H1 (cell line): ENCODE measurements at regions not wholly inside any gene's neighbourhood (a gene's known extent, or its start where the extent isn't known, plus 50 kb on each side); places are given as distances from the start of the nearest gene placed in this dataset.

ENCODE experiments used
- CTCF ChIA-PET: fragments of 300-600 bp; sonication (Branson Sonifier 250); formaldehyde crosslinking; loops from one replicate; lab custom pipeline; 2021; ENCODE audit not compliant: partially characterized antibody; lab: Charles Lee
- POLR2A ChIA-PET: fragments of 300-600 bp; sonication (Branson Sonifier 250); formaldehyde crosslinking; loops from one replicate; lab custom pipeline; 2021; ENCODE audit warnings: inconsistent platforms; ENCODE audit not compliant: partially characterized antibody; lab: Charles Lee
- DNase-seq, 2 experiments: peaks; one replicate each; pipeline versions ENCODE4 v3.0.0 to v3.0.0-alpha.2; 2010 to 2022; ENCODE audit warnings: low spot score in 2 of 2, low read depth in 1 of 2, mixed read lengths in 1 of 2
- FAIRE-seq: peaks from 2 replicates; lab custom pipeline; 2011; peaks lifted over from hg19 to GRCh38; lab: Jason Lieb, UNC
- H2AFZ ChIP-seq: 2 replicates; pipeline ENCODE4 v1.8.1; 2012; ENCODE audit warnings: low read length, inconsistent platforms
- H2AK5ac ChIP-seq: 2 replicates; pipeline ENCODE4 v1.6.1; 2013; ENCODE audit warnings: low read depth, low read length
- H2BK120ac ChIP-seq: replicated peaks from 2 replicates; pipeline ENCODE3; 2013; ENCODE audit warnings: low read depth, low read length, inconsistent platforms
- H2BK12ac ChIP-seq: 2 replicates; pipeline ENCODE4 v1.6.1; 2013; ENCODE audit warnings: low read depth, low read length
- H2BK15ac ChIP-seq: 2 replicates; pipeline ENCODE4 v1.6.1; 2013; ENCODE audit warnings: low read length
- H2BK20ac ChIP-seq: 2 replicates; pipeline ENCODE4 v1.6.1; 2013; ENCODE audit warnings: low read length
- H2BK5ac ChIP-seq: 2 replicates; pipeline ENCODE4 v1.6.1; 2013; ENCODE audit warnings: low read depth, low read length
- H3K14ac ChIP-seq: 2 replicates; pipeline ENCODE4 v1.6.1; 2013; ENCODE audit warnings: inconsistent platforms; ENCODE audit not compliant: insufficient read length
- H3K18ac ChIP-seq: 2 replicates; pipeline ENCODE4 v1.6.1; 2013; ENCODE audit warnings: low read length; ENCODE audit errors: extremely low read depth
- H3K23ac ChIP-seq: 2 replicates; pipeline ENCODE4 v1.6.1; 2013; ENCODE audit warnings: inconsistent platforms; ENCODE audit not compliant: insufficient read length
- H3K23me2 ChIP-seq: 2 replicates; pipeline ENCODE4 v1.6.1; 2013; ENCODE audit warnings: low read depth, low read length
- H3K27ac ChIP-seq: 2 replicates; pipeline ENCODE4 v1.6.1; 2011; ENCODE audit warnings: low read depth, low read length, inconsistent platforms
- H3K27me3 ChIP-seq, 4 experiments: replicated peaks in 1 of 4; 1 replicate in 1 of 4; 2 replicates in 3 of 4; pipeline versions ENCODE4 v1.6.1 to v1.8.1; 2011 to 2013; ENCODE audit warnings: low read length in 3 of 4, mild to moderate bottlenecking in 3 of 4, inconsistent platforms in 2 of 4, mixed read lengths in 2 of 4, moderate library complexity in 1 of 4; ENCODE audit not compliant: control insufficient read depth in 3 of 4, insufficient read depth in 3 of 4; ENCODE audit errors: extremely low read depth in 1 of 4
- H3K36me3 ChIP-seq, 4 experiments: 2 replicates each; pipeline versions ENCODE4 v1.6.1 to v1.8.1; 2011 to 2013; ENCODE audit warnings: mild to moderate bottlenecking in 4 of 4, low read length in 3 of 4, moderate library complexity in 2 of 4, control low read depth in 1 of 4, inconsistent platforms in 1 of 4; ENCODE audit not compliant: insufficient read depth in 4 of 4, control insufficient read depth in 2 of 4
- H3K4ac ChIP-seq: replicated peaks from 2 replicates; pipeline ENCODE3; 2013; ENCODE audit warnings: low read length, low read depth, mixed read lengths, inconsistent platforms; ENCODE audit not compliant: insufficient read length
- H3K4me1 ChIP-seq, 4 experiments: replicated peaks in 1 of 4; 1 replicate in 1 of 4; 2 replicates in 3 of 4; pipeline versions ENCODE4 v1.6.1 to v1.8.1; 2011 to 2013; ENCODE audit warnings: low read length in 3 of 4, inconsistent platforms in 2 of 4, mixed read lengths in 1 of 4; ENCODE audit not compliant: insufficient read depth in 4 of 4, control insufficient read depth in 3 of 4
- H3K4me2 ChIP-seq, 2 experiments: 2 replicates each; pipeline versions ENCODE4 v1.6.1 to v1.8.1; 2011 to 2013; ENCODE audit warnings: low read depth in 2 of 2, low read length in 2 of 2, control low read depth in 1 of 2, inconsistent platforms in 1 of 2, mild to moderate bottlenecking in 1 of 2; ENCODE audit not compliant: insufficient read depth in 1 of 2
- H3K4me3 ChIP-seq, 4 experiments: fragments of 200-600, 300-600 bp in 1 of 4; sonication (generic), shearing (Covaris generic), sonication (Bioruptor Twin) in 1 of 4; 2 replicates each; pipeline versions ENCODE4 v1.5.1 to v1.8.1; 2011 to 2016; ENCODE audit warnings: low read length in 4 of 4, low read depth in 3 of 4, control low read depth in 2 of 4, inconsistent platforms in 2 of 4, mild to moderate bottlenecking in 2 of 4, mixed read lengths in 1 of 4, moderate library complexity in 1 of 4; ENCODE audit not compliant: insufficient read depth in 2 of 4; ENCODE audit errors: extremely low read depth in 1 of 4
- H3K56ac ChIP-seq: replicated peaks from 2 replicates; pipeline ENCODE3; 2013; ENCODE audit warnings: low read depth, mild to moderate bottlenecking, mixed read lengths, low read length, inconsistent platforms; ENCODE audit not compliant: insufficient read length
- H3K79me1 ChIP-seq: 2 replicates; pipeline ENCODE4 v1.6.1; 2013; ENCODE audit warnings: low read depth, low read length, control low read depth
- H3K79me2 ChIP-seq, 2 experiments: 2 replicates each; pipeline versions ENCODE4 v1.6.1 to v1.8.1; 2012 to 2013; ENCODE audit warnings: low read length in 2 of 2, mild to moderate bottlenecking in 2 of 2, inconsistent platforms in 1 of 2; ENCODE audit not compliant: insufficient read depth in 2 of 2, control insufficient read depth in 1 of 2
- H3K9ac ChIP-seq, 4 experiments: replicated peaks in 1 of 4; 1 replicate in 1 of 4; 2 replicates in 3 of 4; pipeline versions ENCODE4 v1.6.1 to v1.8.1; 2011 to 2013; ENCODE audit warnings: low read depth in 3 of 4, low read length in 3 of 4, control low read depth in 2 of 4, mild to moderate bottlenecking in 2 of 4, moderate library complexity in 2 of 4, inconsistent platforms in 1 of 4; ENCODE audit errors: extremely low read depth in 1 of 4
- H3K9me3 ChIP-seq, 2 experiments: 2 replicates each; pipeline versions ENCODE4 v1.6.1 to v1.8.1; 2012 to 2013; ENCODE audit warnings: mild to moderate bottlenecking in 2 of 2, moderate library complexity in 2 of 2, control low read depth in 1 of 2, inconsistent platforms in 1 of 2, low read depth in 1 of 2, low read length in 1 of 2, mixed read lengths in 1 of 2; ENCODE audit not compliant: insufficient read depth in 2 of 2
- H4K20me1 ChIP-seq, 2 experiments: replicated peaks in 1 of 2; 2 replicates each; pipeline versions ENCODE3 to v1.8.1; 2011 to 2013; ENCODE audit warnings: inconsistent platforms in 2 of 2, low read length in 2 of 2, mild to moderate bottlenecking in 1 of 2; ENCODE audit not compliant: insufficient read depth in 2 of 2, control insufficient read depth in 1 of 2
- H4K5ac ChIP-seq: 2 replicates; pipeline ENCODE4 v1.6.1; 2013; ENCODE audit warnings: low read length, low read depth, mixed read lengths, inconsistent platforms; ENCODE audit not compliant: insufficient read length
- H4K8ac ChIP-seq: 2 replicates; pipeline ENCODE4 v1.8.0; 2013; ENCODE audit warnings: mild to moderate bottlenecking, moderate library complexity, low read length, inconsistent platforms; ENCODE audit not compliant: insufficient read depth; ENCODE audit errors: extremely low read depth
- H4K91ac ChIP-seq: replicated peaks from 2 replicates; pipeline ENCODE3; 2013; ENCODE audit warnings: low read length, mixed read lengths, inconsistent platforms; ENCODE audit not compliant: insufficient read length
- CEBPB ChIP-seq: IDR thresholded peaks from 2 replicates; pipeline ENCODE4 v1.6.1; 2012; ENCODE audit warnings: low read depth, low read length
- CREB1 ChIP-seq: IDR thresholded peaks from 2 replicates; pipeline ENCODE4 v1.6.1; 2012; ENCODE audit warnings: inconsistent platforms
- PHF8 ChIP-seq: fragments of 200-600 bp; sonication (generic); conservative IDR thresholded peaks from 2 replicates; pipeline ENCODE4 v1.7.1; 2012; ENCODE audit warnings: low read depth, mild to moderate bottlenecking, inconsistent platforms, low read length, moderate library complexity
- SUZ12 ChIP-seq: fragments of 200-600 bp; sonication (generic); IDR thresholded peaks from 2 replicates; pipeline ENCODE4 v1.6.1; 2012; ENCODE audit warnings: mild to moderate bottlenecking, inconsistent platforms, low read length, moderate library complexity, mixed read lengths
- TAF7 ChIP-seq: optimal IDR thresholded peaks from 2 replicates; pipeline ENCODE3; 2011; ENCODE audit warnings: low read depth, mild to moderate bottlenecking, inconsistent platforms, low read length, moderate library complexity, borderline replicate concordance
- TBP ChIP-seq: IDR thresholded peaks from 2 replicates; pipeline ENCODE4 v1.6.1; 2011; ENCODE audit warnings: low read depth, low read length, improper control_type of control experiment
- WGBS, 2 experiments: shearing (Covaris generic) in 1 of 2; methylation state at CpG; one replicate each; pipeline versions ENCODE4 v1.1.6 to v1.1.7; 2013 to 2015; ENCODE audit warnings: low lambda C conversion rate in 2 of 2, mixed read lengths in 2 of 2, inconsistent platforms in 1 of 2, low coverage in 1 of 2, missing lambda C conversion rate in 1 of 2; ENCODE audit not compliant: insufficient replicate concordance in 2 of 2, insufficient coverage in 1 of 2, insufficient read length in 1 of 2; ENCODE audit errors: extremely low coverage in 1 of 2, missing lambda C conversion rate in 1 of 2; 5-methylcytosine and 5-hydroxymethylcytosine counted together

DNA sequence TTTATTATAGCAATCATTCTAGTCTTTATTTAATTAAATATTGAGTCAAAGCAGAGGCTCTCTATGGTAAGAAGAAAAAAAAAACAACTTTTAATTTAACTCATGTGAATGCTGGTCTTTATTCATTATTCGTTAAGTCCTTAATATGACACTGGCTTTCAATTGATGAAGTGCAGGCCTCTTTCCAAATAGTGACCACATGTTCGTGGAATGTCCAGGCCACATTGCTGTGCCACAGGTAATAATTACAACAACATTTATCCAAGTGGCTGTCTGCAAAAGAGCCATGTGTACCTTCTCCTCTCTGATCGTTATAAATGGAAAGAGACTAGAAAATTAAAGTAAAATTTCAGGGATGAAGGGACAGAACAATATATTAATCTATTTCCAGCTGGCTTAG, 220.1 kb upstream of the PABPC4L start:
- no peak for DNase-seq
- no peak overlapping the region for H3K4me3 ChIP-seq
- H3K36me3 ChIP-seq: no peaks in the 10 kb centered on the region
- no peak overlapping the region; the same call in 1 of the 2 replicates for H3K18ac ChIP-seq
- no peak overlapping the region for H2BK5ac ChIP-seq
- H3K23ac ChIP-seq: no peak overlapping the region
- H2AFZ ChIP-seq: no peak overlapping the region
- H2BK120ac ChIP-seq: no peak overlapping the region
- no peaks in the 10 kb centered on the region for H3K27me3 ChIP-seq
- H4K91ac ChIP-seq: no peak overlapping the region
- no peak overlapping the region for H4K5ac ChIP-seq
- no peaks in the 10 kb centered on the region for H3K23me2 ChIP-seq
- no peaks in the 10 kb centered on the region for H4K20me1 ChIP-seq
- no peak overlapping the region for H2BK15ac ChIP-seq
- H4K8ac ChIP-seq: no peak overlapping the region
- TF ChIP-seq CEBPB: no peak
- TF ChIP-seq TAF7: no peak
- no peak for TF ChIP-seq SUZ12
- no peak for TF ChIP-seq CREB1
- TF ChIP-seq PHF8: no peak
- no peak for TF ChIP-seq TBP
- no peak overlapping the region for H2BK12ac ChIP-seq
- H2BK20ac ChIP-seq: no peak overlapping the region
- no peak overlapping the region for H3K9ac ChIP-seq
- CTCF ChIA-PET: no interaction called here
- no peaks in the 10 kb centered on the region for H3K4me1 ChIP-seq
- no peak overlapping the region for H3K56ac ChIP-seq
- no peaks in the 10 kb centered on the region for H3K9me3 ChIP-seq
- POLR2A ChIA-PET: no interaction called here
- no peak overlapping the region for H3K4ac ChIP-seq
- no peak overlapping the region for H3K27ac ChIP-seq
- FAIRE-seq: no peak
- H3K14ac ChIP-seq: no peak overlapping the region
- no peak overlapping the region for H3K4me2 ChIP-seq
- no peaks in the 10 kb centered on the region for H3K79me2 ChIP-seq
- WGBS, 2 experiments: 89% methylated on average over 3 of the region's 3 CpGs; no CpG with 5 or more reads in 1 of the 2 experiments
- H2AK5ac ChIP-seq: no peak overlapping the region
- H3K79me1 ChIP-seq: no peaks in the 10 kb centered on the region
